ENCODE measurements at regions not wholly inside any gene's neighbourhood (a gene's known extent, or its start where the extent isn't known, plus 50 kb on each side); places are given as distances from the start of the nearest gene placed in this dataset.

GRCh38 chr3:13200946-13201345 lies 127.7 kb upstream of the IQSEC1 start:
- DNase-seq, result peak; percentile 23
- in situ Hi-C loops (cut with MboI; ENCODE audit: low pct_unique_long_range_greater_than_20kb, low sequenced_read_pairs), result no loop called here

- no peak for DNase-seq
- in situ Hi-C loops (cut with MboI; ENCODE audit: low pct_unique_long_range_greater_than_20kb, low sequenced_read_pairs), result no loop called here
Observed at GRCh38 chr3:13200465-13200864, 127.2 kb upstream of the IQSEC1 start.

GRCh38 chr3:13199899-13200451 lies 126.7 kb upstream of the IQSEC1 start:
- in situ Hi-C loops (cut with MboI; ENCODE audit: low pct_unique_long_range_greater_than_20kb, low sequenced_read_pairs), result no loop called here

GRCh38 chr3:13199006-13199776 lies 126.0 kb upstream of the IQSEC1 start:
- in situ Hi-C loops (cut with MboI; ENCODE audit: low pct_unique_long_range_greater_than_20kb, low sequenced_read_pairs), result no loop called here
- no peak for DNase-seq

More at GRCh38 chr3:13199899-13200451, 126.7 kb upstream of the IQSEC1 start:
- DNase-seq, result no peak

- DNase-seq, result no peak
- in situ Hi-C loops (cut with MboI; ENCODE audit: low pct_unique_long_range_greater_than_20kb, low sequenced_read_pairs), result no loop called here
Observed at GRCh38 chr3:13198264-13198879, 125.1 kb upstream of the IQSEC1 start.

GRCh38 chr3:13197795-13198194 lies 124.6 kb upstream of the IQSEC1 start:
- no peak for DNase-seq
- in situ Hi-C loops (cut with MboI; ENCODE audit: low pct_unique_long_range_greater_than_20kb, low sequenced_read_pairs), result no loop called here

- in situ Hi-C loops (cut with MboI; ENCODE audit: low pct_unique_long_range_greater_than_20kb, low sequenced_read_pairs), result no loop called here
- DNase-seq, result no peak
Observed at GRCh38 chr3:13197281-13197680, 124.1 kb upstream of the IQSEC1 start.

- no peak for DNase-seq
- in situ Hi-C loops (cut with MboI; ENCODE audit: low pct_unique_long_range_greater_than_20kb, low sequenced_read_pairs), result no loop called here
Observed at GRCh38 chr3:13195374-13195773, 122.1 kb upstream of the IQSEC1 start.

GRCh38 chr3:13194285-13195209 lies 121.3 kb upstream of the IQSEC1 start:
- in situ Hi-C loops (cut with MboI; ENCODE audit: low pct_unique_long_range_greater_than_20kb, low sequenced_read_pairs), result no loop called here
- peak; percentile 29 for DNase-seq

GRCh38 chr3:13193320-13194284 lies 120.4 kb upstream of the IQSEC1 start:
- DNase-seq, result no peak
- in situ Hi-C loops (cut with MboI; ENCODE audit: low pct_unique_long_range_greater_than_20kb, low sequenced_read_pairs), result no loop called here

- in situ Hi-C loops (cut with MboI; ENCODE audit: low pct_unique_long_range_greater_than_20kb, low sequenced_read_pairs), result no loop called here
- no peak for DNase-seq
Observed at GRCh38 chr3:13192471-13193213, 119.4 kb upstream of the IQSEC1 start.

GRCh38 chr3:13191016-13191415 lies 117.8 kb upstream of the IQSEC1 start:
- DNase-seq, result no peak
- in situ Hi-C loops (cut with MboI; ENCODE audit: low pct_unique_long_range_greater_than_20kb, low sequenced_read_pairs), result no loop called here

GRCh38 chr3:13190378-13190765 lies 117.1 kb upstream of the IQSEC1 start:
- DNase-seq, result no peak
- in situ Hi-C loops (cut with MboI; ENCODE audit: low pct_unique_long_range_greater_than_20kb, low sequenced_read_pairs), result no loop called here

- DNase-seq, result peak; percentile 65
- in situ Hi-C loops (cut with MboI; ENCODE audit: low pct_unique_long_range_greater_than_20kb, low sequenced_read_pairs), result no loop called here
Observed at GRCh38 chr3:13189639-13190377, 116.6 kb upstream of the IQSEC1 start.

GRCh38 chr3:13188975-13189374 lies 115.7 kb upstream of the IQSEC1 start:
- in situ Hi-C loops (cut with MboI; ENCODE audit: low pct_unique_long_range_greater_than_20kb, low sequenced_read_pairs), result no loop called here
- no peak for DNase-seq

GRCh38 chr3:13188181-13188779 lies 115.1 kb upstream of the IQSEC1 start:
- in situ Hi-C loops (cut with MboI; ENCODE audit: low pct_unique_long_range_greater_than_20kb, low sequenced_read_pairs), result no loop called here
- no peak for DNase-seq

- DNase-seq, result no peak
- in situ Hi-C loops (cut with MboI; ENCODE audit: low pct_unique_long_range_greater_than_20kb, low sequenced_read_pairs), result no loop called here
Observed at GRCh38 chr3:13187593-13187992, 114.4 kb upstream of the IQSEC1 start.

Data from KBM-7 (cell line).